NCI-H2107 (cell line): ENCODE measurements at regions not wholly inside any gene's neighbourhood (a gene's known extent, or its start where the extent isn't known, plus 50 kb on each side); places are given as distances from the start of the nearest gene placed in this dataset.
"Not testable (repeated sequence)": the region's sequence is repeated elsewhere in the genome, so short reads cannot be mapped to it uniquely, and the experiment has no call there.

ENCODE experiments used
- DNase-seq: peaks from one replicate; lab custom pipeline; 2025; lab: John Stamatoyannopoulos, UW

DNA sequence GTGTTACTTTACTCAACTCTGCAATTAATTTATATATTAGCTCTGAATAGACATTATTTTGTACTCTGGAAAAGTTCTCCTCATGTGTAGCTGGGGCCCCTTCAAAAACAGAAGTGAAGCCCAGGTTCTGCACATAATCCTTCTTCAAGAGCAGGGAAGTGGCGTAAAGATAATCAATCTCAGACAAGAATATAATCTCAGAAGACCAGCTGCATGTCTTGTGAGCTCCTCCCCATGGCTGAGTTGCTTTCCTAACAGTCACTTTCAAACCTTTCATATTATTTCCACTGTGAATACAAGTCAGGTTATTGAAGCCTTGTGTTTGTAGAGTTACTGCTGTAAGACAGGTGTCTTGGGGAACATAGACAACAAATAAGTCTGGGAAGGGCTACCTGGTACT lies 691.9 kb downstream of the RFPL4B start:
- DNase-seq: no peak

DNA sequence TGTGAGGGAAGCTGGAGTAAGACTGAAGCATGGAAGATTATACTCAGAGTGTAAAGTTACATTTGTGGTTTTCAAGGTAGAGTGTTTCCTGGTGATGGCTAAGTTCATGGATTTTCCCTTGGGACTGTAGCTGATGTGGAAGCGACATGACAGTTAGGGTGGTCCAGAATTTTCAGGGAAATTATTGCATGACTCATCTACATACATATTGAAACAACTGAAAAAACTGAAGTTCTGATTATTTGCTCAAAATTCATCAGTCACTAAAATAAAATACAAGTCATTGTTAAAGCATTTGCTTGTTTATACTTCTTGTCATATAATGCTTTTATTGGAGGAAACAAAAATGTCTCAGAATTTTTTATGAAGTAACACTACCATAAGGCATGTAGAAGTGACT lies 700.0 kb downstream of the RFPL4B start:
- no peak for DNase-seq

DNA sequence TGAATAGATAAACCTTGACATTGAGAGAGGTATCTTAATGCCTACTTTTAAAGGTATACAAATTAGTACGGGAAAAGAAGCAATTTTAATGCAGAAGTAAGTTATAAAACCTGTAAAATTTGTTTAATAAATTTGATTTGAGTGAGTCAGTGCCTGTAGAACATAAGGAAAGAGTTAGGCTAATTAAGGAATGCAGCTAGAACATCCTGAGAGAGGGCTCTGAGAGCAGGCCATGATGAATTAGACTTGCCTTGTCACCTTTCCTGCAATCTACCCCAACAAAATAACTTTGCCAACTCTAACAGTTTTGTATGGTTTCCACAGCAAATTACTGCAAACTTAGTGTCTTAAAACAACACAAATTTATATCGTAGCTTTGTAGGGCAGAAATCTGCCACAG lies 700.8 kb downstream of the RFPL4B start:
- no peak for DNase-seq

DNA sequence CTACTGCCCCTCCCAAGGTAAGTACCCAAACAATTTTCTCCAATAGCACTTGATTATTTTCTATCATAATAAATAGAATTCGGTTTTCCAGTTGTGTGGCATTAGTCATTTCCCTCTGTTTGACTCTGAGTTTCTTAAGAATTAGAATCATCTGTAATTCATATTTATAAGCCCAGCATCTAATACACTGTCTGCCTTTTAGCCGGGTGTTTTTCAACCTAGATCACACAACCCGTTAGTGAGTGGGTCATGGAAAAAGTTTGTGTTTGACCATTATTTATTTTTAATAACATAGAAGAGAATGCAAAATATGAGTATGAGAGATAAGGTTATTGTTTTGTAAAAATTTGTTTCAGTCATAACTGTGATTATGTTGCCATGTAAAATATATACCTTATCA lies 701.6 kb downstream of the RFPL4B start:
- DNase-seq: no peak

DNA sequence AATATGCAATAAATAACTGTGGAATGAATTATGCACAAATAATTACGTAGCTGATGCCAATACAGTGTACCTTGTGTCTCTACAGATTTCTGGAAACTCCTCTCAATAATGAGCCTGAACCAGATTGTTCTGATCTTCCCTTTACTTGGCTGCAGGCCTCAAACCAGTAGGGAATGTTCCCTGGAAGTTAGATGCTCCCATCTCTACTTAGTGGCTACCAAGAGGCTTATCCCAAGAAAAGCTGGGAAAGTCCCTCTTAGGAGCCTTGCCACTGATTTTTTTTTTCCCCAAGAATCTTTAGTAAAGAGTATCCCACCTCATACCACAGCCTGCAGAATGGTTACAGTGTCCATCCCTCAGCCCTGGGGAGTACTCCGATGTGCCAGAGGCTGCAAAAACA lies 702.1 kb downstream of the RFPL4B start:
- DNase-seq: no peak

DNA sequence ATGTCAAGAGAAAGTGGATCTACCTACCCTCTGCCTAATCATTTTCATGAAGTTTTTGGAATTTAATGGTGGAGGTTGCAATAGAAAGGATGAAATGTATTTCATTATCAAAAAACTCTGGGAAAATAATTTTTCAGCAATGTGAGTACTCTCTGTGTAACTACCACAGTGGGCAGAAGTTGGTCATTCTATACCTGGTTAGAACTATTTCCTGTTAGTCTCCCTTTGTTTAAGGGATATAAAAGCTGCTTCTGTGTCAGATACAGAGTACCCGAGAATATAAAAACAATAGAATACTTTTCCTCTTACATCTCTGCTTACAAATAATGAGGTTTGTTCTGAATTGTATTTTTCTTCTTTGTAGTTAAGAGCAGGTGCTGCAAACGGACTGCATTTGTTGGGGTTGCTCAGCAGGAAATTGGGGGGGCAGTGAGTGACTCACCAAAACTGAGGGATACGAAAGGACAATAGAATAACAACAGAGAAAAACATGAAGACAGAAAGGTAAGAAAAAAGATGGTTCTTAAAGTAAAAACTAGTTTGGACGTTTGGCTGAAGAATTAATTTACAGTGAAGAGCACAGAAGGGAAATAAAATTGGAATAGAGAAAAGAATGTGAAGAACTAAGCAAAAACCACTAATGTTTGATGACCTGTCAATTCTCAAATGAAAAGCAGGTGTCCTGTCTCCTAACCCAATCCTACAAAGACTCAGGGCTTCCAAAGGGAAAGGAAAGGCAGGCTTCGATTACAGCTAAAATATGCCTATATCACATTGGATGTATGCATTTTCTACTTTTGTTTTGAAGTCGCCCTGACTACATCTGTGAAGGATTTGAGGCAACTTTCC lies 703.1 kb downstream of the RFPL4B start:
- no peak for DNase-seq

DNA sequence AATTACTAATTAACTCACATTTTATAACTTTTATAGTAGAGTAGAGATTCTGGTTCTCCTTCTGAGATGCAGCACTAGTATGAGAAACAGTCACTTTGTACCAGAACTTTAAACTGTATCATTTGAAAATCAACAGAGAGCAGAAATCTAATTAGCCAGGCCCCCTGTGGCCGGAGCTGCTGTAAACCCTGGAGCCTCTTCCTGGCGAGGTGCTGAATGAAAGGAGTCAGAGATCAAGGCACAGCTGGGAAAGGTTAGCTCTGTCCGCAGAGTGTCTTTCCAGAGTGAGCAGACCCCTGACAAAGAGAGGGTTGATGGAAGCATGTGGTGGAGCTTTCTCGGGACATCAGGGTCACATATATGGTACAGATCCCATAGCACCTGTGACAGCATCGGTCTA lies 703.8 kb downstream of the RFPL4B start:
- DNase-seq: no peak

DNA sequence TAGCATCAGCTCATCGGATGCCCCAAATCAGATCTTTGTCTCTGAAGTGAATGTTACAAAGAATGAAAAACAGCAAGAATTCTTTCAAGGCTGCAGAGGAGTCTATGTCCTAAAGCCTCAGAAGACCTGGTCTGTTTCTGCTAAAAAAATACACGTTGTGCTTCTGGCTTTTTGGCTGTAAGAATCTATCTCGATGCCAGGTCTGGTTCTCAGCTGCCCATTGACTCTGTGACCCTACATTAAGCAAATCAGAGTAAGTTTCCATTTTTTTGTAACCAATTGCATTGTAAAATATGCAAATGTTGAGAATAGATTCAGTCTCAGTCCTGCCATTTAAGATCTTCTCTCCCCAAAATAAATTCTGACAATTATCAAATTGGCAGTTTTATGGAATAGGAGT lies 705.4 kb downstream of the RFPL4B start:
- no peak for DNase-seq

DNA sequence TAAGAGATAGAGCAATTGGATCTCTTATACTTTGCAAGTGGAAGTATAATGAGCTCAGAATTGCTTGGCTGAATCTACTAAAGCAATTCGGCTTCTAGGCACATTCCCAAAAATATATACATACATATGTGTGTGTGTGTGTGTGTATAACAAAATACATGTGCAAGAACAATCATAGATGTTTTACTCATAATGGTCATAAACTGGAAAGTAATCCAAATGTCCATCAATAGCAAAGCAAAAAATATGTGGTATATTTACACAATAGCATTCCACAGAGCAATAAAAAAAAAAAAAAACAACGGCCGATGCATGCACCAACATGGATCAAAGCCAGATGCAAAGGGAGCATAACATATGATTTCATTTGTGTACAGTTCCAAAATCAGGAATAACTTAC lies 707.9 kb downstream of the RFPL4B start:
- no peak for DNase-seq

DNA sequence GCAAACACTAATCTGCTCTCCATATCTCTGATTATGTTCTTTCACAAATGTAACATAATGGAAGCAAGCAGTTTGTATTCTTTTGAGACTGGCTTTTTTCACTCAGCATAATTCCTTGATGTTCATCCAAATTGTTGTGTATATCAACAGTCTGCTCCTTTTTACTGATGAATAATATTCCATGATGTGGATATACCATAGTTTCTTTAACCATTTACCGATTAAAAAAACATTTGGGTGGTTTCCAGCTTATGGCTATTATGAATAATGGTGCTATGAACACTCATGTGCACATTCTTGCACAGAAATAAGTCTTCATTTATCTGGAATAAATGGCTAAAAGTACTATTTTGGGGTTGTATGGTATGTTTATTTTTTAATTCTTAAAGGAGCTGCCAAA lies 708.9 kb downstream of the RFPL4B start:
- DNase-seq: no peak

DNA sequence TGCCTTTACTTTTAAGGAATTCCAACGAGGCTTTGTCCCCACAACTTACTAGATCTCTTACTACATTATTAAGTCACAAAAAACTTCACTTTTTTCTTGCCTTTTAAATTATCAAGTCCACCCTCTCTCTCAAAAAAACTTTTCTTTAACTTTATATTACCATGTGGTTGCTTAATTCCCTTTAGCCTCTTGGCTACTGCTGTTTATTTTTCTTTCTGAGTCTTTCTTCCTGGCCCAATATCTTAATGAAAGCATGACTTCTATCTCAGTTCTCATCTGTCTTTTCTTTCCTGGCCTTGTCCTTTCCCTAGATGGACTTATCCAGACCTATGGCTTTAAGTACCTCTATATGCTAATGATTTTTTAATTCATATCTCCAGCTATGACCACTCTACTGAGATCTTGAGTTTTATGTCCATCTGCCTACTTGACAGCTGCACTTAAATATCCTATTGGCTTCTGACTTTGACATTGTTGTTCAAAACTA lies 710.5 kb downstream of the RFPL4B start:
- DNase-seq: no peak

DNA sequence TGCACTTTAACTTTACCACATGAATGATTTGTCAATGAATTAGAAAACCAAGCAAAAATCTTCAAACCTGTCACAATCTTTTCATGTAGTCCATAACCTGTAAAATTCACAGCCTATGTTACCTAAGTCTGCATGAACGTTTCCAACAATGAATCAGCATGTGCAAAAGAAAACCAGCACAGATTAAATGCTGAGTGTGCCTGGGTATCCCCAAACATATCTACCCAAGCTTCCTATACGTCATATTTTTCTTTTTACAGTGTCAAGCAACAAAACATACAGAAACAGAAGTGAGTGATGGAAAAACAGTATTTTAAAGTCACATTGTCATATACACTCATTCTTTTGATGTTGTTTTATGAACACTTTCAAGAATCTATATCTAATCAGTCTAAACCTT lies 713.5 kb downstream of the RFPL4B start:
- no peak for DNase-seq

DNA sequence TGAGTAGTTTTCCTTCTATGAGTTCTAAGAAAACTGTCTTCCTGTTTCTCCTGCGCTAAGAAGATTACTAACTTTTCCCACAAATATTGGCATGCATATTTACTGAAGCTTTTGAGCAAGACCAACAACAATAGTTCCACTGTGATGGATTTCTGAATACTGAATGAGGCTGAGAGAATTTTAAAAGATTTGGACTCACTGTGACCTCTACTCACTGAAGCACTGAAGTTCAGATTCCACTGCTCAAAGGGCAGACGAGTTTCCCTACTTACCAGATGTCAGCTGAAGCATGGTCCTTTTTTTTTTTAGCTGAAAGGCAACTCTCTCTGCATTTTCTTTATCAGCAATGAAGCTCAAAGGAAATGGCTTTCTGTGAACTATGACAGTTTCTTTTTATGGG lies 718.5 kb downstream of the RFPL4B start:
- DNase-seq: no peak

DNA sequence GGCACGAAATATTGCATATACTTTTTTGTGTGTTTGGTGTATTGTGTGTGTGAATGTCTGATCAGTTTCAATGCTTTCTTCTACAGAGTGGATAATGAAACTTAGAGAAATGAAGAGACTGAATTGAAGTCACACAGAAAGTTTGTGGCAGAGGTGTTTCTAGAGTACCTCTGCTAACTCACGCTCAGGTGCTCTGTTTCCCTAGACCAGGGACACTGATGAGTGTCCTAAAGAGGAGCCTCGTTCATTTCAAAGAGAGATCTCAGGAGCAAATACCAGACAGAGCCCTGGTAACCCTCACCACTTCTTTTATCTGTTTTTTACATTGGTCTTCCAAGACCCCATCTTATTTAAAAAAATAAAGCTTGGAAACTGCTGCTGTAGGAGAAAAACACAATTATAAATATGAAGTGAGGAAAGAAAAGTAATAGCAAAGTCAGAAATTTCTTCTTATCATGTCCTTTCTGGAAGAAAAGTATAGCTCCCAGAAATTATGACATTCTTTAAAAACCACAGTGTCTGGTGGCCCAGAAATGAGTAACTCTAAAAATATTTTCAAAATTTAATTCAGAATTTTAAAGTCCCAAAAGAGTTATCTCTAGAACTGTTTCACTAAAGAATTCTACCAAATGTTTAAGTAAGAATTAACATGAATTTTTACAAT lies 720.6 kb downstream of the RFPL4B start:
- no peak for DNase-seq

DNA sequence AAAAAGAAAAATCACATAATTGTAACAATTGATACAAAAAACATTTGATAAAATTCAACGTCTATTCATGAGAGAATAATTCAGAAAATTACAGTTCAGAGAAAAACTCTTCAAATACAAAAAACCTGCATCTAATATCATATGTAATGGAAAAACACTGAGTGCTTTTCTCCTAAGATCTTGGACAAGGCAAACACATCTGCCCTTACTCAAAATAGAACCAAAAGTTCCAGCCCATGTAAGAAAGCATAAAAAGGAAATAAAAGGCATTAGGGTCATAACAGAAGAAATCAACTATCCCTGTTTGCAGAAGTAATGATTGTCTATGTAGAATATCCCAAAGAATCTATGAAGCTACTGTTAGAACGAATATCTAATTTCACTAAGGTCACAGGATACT lies 721.4 kb downstream of the RFPL4B start:
- DNase-seq: no peak

DNA sequence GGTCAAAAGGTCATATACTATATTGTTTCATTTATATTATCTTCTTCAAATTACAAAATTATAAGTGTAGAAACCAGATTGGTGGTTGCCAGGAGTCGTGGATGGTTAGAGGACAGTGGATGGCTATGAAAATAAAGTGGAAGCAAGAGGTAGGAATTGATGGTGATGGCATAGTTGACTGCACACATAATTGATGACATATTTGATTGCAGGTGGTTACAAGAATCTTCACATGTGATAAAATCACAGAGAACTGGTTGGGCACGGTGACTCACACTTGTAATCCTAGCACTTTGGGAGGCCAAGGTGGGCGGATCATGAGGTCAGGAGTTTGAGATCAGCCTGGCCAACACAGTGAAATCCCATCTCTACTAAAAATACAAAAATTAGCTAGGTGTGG lies 723.6 kb downstream of the RFPL4B start:
- not testable (repeated sequence) for DNase-seq

DNA sequence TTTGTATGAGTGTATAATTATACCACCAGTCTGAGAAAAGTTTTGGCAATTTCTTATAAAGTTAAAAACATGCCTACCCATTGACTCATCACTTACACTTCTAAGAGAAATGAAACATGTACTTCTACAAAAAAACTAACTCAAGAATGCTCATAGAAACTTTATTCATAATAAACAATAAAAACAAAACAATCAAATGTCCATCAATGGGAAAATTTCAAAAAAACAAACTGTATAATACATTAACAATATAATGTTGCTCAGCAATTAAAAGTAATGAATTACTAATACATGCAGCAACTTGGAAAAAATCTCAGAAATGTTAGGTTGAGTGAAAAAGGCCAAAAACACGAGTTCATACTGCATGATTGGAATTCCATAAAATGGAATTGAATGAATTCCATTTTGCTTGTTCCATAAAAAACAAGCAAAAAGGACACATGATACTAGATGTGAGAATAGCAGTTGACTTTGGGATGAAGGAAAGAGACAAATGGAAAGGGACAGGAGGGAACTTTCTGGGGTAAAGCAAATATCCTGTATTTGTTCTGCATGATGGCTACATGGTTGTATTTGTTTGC lies 726.6 kb downstream of the RFPL4B start:
- no peak for DNase-seq

DNA sequence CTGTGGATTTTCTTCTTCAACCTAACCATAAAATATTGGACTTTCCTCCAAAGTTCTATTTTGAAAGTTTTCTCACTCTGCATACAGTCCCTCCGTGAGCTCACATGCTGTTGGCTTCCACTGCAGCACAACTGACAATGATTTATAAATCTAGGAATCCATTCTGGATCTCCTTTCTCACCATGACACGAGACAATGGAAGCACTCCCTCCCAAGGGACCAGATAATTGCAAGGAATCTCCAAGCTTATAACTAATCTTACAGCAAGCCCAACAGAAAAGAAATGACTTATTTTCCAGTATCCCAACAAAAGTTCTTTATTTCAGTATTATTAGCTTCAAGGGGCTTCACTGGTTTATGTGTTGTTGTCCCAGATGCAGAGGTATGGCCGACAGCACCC lies 729.0 kb downstream of the RFPL4B start:
- DNase-seq: no peak

DNA sequence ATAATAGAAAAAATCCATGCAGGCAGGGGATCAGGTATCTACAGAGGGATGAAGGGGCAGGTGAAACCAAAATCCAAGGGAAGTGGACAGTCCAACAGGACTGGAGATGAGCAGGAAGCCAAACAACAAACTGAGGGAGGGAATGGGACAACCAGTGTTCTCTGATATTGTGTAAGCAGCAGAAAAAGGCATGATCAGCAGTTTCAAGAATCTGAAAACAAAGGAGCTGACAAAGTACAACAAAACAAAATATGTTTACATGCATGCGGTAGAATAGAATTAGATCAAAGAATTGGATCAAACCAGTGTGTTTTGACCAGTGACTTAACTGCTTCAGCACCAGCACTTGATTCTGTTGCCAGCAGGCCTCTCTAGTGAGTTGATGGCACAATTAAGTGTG lies 729.7 kb downstream of the RFPL4B start:
- DNase-seq: no peak

DNA sequence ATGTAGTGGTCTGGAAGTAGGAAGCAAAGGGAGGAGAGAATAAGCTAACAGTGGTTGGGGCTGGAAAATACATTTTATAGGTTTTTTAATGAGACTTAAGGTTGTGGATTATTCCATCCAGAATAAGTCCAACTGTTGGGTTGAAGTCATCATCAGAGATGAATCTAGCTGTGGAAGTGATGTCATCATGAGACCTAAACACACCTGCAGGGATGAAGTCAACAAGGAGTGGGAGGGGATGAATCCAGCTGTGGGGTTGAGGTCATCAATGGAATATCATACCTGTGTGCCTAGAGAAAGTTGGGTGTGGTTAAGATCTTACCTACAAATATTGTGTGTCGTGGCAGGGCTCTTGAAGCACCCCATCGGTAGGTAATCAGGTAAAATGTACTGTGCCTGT lies 730.7 kb downstream of the RFPL4B start:
- DNase-seq: no peak

DNA sequence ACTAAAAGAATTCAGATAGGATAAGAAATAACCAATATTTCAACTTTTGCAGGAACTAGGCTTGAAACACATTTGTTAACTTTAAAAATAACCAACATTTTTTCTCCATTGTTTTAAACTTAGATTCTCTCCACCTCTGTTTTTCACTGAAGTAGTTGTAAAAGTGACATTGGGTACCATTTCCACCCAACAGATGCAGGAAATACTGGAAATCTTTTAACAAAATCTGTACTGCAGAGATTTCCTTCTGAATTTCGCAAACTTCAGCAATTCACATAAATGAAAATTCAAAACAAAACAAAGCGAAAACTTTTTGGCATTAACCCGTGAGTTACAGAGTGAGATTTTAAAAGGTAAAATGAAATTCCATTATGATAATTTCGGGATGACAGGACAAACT lies 731.7 kb downstream of the RFPL4B start:
- no peak for DNase-seq

DNA sequence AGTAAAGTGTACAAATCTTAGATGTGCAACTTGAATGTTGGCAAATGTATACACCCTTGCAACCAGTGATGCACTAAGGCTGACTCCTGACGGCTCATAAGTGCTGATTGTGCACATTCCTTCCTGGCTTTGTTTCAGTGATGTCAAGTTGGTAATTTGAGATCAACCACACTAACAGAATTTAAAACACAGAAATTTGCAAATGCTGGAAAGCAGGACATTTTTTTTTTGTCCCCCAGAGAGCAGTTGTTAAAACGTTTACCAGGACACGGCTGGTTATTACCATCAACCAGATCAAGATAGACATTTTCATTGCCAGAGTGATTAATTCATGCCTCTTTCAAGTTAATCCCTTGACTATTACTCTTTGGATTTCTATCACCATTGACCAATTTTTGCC lies 735.6 kb downstream of the RFPL4B start:
- DNase-seq: no peak

DNA sequence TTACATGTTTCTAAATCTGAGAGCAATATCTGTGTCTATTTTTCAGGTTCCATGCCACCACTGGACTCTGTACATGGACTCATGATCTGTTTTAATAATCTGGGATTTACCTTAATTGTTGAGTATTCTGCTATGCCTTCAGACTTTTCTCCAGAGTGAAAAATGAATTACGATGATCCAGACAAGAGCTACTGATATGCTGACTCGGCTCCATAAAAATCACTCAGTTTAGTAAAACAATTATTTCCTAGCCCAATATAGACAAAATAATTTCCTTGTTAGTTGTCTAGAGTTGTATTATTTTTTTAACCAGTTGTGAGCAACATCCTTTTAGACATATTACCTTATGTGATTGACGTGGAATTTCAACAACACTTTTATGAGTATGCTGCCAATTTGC lies 736.8 kb downstream of the RFPL4B start:
- no peak for DNase-seq
